SK-N-SH treated with all-trans-retinoic acid at 6 μM for 48 hours (cell line): ENCODE measurements at regions not wholly inside any gene's neighbourhood (a gene's known extent, or its start where the extent isn't known, plus 50 kb on each side); places are given as distances from the start of the nearest gene placed in this dataset.

Experiments used
- ARNTL ChIP-seq: fragments of 450-650 bp; formaldehyde crosslinking; IDR thresholded peaks from 2 replicates; pipeline ENCODE4 v1.5.0; 2020; ENCODE audit warnings: low read depth, mild to moderate bottlenecking, moderate library complexity, borderline replicate concordance
- CSDC2 ChIP-seq: fragments of 250-450 bp; sonication (Bioruptor Pico); IDR thresholded peaks from 2 replicates; pipeline ENCODE4 v1.5.0; 2020; ENCODE audit warnings: mild to moderate bottlenecking, moderate library complexity
- PATZ1 ChIP-seq: fragments of 250-450 bp; sonication (Bioruptor Pico); IDR thresholded peaks from 2 replicates; pipeline ENCODE4 v1.8.0; 2020; ENCODE audit warnings: mild to moderate bottlenecking, moderate library complexity, borderline replicate concordance
- RARB ChIP-seq: fragments of 250-450 bp; sonication (Bioruptor Pico); IDR thresholded peaks from 2 replicates; pipeline ENCODE4 v1.8.0; 2021; ENCODE audit warnings: mild to moderate bottlenecking, moderate library complexity
- TCF4 ChIP-seq: fragments of 250-450 bp; sonication (Bioruptor Pico); IDR thresholded peaks from 2 replicates; pipeline ENCODE4 v1.8.0; 2021; ENCODE audit warnings: mild to moderate bottlenecking, moderate library complexity, borderline replicate concordance
- TOX ChIP-seq: fragments of 250-450 bp; sonication (Bioruptor Pico); IDR thresholded peaks from 2 replicates; pipeline ENCODE4 v1.8.0; 2021; ENCODE audit warnings: mild to moderate bottlenecking, moderate library complexity, borderline replicate concordance
- ZC3H10 ChIP-seq: fragments of 250-450 bp; sonication (Bioruptor Pico); IDR thresholded peaks from 2 replicates; pipeline ENCODE4 v1.5.1; 2021; ENCODE audit warnings: mild to moderate bottlenecking, moderate library complexity
- ZFP3 ChIP-seq: fragments of 250-450 bp; sonication (Bioruptor Pico); IDR thresholded peaks from 2 replicates; pipeline ENCODE4 v1.5.0; 2020; ENCODE audit warnings: mild to moderate bottlenecking, moderate library complexity
- ZFP30 ChIP-seq: fragments of 450-650 bp; formaldehyde crosslinking; IDR thresholded peaks from 2 replicates; pipeline ENCODE4 v1.5.0; 2022; ENCODE audit warnings: mild to moderate bottlenecking, moderate library complexity
- ZNF8 ChIP-seq: fragments of 450-650 bp; formaldehyde crosslinking; IDR thresholded peaks from 2 replicates; pipeline ENCODE4 v1.5.0; 2020; ENCODE audit warnings: mild to moderate bottlenecking, moderate library complexity
- TF ChIP-seq, protein P1 (sequence below): fragments of 250-450 bp; sonication (Bioruptor Pico); IDR thresholded peaks from 2 replicates; pipeline ENCODE4 v1.8.0; 2021; ENCODE audit warnings: low read depth, mild to moderate bottlenecking, moderate library complexity, borderline replicate concordance
- TF ChIP-seq, protein P2 (sequence below): fragments of 250-450 bp; sonication (Bioruptor Pico); IDR thresholded peaks from 2 replicates; pipeline ENCODE4 v1.5.1; 2020; ENCODE audit warnings: low read depth, mild to moderate bottlenecking, moderate library complexity

DNA sequence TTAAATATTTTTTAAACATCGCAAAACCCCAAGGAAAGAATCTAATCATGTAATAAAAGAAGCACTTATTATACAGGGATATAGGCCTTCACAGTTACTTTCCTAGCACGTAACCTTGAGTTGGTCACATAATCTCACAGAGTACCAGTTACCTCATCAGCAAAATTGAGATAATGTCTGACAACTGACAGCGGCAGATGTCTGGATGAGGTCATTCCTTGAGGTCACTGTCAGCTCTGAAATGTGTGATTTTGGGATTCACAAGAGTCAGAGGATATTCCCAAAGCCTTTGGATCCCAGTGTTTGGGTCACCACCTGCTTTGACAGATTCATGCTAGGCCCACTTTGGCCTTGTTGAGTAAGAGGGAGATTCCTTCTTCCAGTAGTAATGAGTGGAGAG, 151.4 kb upstream of the SEMA6D start:
- TF ChIP-seq ZFP3 (CRISPR knock-in tag) (no peak), ARNTL (CRISPR knock-in tag) (no peak), PATZ1 (CRISPR knock-in tag) (no peak), CSDC2 (CRISPR knock-in tag) (no peak), ZNF8 (CRISPR knock-in tag) (no peak), ZC3H10 (CRISPR knock-in tag) (no peak), TCF4 (CRISPR knock-in tag) (no peak), ZFP30 (CRISPR knock-in tag) (no peak), RARB (CRISPR knock-in tag) (no peak), TOX (no peak)
- TF ChIP-seq, protein P1, sequence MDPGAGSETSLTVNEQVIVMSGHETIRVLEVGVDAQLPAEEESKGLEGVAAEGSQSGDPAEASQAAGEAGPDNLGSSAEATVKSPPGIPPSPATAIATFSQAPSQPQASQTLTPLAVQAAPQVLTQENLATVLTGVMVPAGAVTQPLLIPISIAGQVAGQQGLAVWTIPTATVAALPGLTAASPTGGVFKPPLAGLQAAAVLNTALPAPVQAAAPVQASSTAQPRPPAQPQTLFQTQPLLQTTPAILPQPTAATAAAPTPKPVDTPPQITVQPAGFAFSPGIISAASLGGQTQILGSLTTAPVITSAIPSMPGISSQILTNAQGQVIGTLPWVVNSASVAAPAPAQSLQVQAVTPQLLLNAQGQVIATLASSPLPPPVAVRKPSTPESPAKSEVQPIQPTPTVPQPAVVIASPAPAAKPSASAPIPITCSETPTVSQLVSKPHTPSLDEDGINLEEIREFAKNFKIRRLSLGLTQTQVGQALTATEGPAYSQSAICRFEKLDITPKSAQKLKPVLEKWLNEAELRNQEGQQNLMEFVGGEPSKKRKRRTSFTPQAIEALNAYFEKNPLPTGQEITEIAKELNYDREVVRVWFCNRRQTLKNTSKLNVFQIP: no peak
- TF ChIP-seq, protein P2, sequence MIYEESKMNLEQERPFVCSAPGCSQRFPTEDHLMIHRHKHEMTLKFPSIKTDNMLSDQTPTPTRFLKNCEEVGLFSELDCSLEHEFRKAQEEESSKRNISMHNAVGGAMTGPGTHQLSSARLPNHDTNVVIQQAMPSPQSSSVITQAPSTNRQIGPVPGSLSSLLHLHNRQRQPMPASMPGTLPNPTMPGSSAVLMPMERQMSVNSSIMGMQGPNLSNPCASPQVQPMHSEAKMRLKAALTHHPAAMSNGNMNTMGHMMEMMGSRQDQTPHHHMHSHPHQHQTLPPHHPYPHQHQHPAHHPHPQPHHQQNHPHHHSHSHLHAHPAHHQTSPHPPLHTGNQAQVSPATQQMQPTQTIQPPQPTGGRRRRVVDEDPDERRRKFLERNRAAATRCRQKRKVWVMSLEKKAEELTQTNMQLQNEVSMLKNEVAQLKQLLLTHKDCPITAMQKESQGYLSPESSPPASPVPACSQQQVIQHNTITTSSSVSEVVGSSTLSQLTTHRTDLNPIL: no peak
